Dermis blood vessel endothelial cell (primary cell): ENCODE measurements at regions not wholly inside any gene's neighbourhood (a gene's known extent, or its start where the extent isn't known, plus 50 kb on each side); places are given as distances from the start of the nearest gene placed in this dataset.
"Not testable (repeated sequence)": the region's sequence is repeated elsewhere in the genome, so short reads cannot be mapped to it uniquely, and the experiment has no call there.

Experiments used
- DNase-seq: peaks from one replicate; pipeline ENCODE4 v3.0.0; 2010

GRCh38 chr5:2001300-2001699 lies 118.6 kb upstream of the IRX4 start:
- no peak for DNase-seq

DNA sequence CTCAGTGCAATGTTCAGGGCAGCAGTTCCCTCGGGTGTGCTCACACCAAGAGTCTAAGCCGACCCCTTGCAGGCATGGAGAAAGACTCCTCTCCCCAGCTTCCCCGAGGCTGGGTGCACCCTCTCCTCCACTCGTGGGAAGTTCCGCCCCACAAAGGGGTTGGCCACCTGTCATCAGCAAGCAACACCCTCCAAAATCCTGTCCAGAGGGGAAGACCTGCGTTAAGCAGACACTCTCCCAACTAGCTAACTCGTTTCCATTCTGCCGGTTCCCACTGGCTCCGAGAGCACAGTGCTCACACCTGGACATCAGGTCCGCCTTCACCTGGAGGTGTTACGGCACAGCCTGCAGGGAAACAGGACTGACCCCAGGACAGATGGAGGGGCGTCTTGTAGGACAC lies 117.9 kb upstream of the IRX4 start:
- no peak for DNase-seq

DNA sequence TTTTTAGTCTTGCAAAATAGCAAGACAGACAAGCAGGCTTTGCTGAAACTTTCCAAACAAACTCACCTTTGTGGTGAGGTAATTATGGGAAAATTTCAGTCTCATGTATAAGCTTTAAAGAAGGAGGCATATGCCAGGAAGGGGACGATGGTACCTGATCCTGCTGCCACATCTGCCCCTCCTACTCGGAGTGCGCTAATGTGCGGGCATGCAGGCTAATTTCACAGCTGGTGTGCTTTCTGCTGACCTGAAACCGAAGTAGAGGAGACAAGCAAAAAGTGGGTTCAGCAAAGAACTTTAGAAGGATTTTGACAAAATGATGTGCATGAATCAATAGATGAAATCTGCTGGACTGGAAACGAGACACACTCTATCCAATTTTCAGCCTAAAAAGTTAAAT lies 117.1 kb upstream of the IRX4 start:
- no peak for DNase-seq

DNA sequence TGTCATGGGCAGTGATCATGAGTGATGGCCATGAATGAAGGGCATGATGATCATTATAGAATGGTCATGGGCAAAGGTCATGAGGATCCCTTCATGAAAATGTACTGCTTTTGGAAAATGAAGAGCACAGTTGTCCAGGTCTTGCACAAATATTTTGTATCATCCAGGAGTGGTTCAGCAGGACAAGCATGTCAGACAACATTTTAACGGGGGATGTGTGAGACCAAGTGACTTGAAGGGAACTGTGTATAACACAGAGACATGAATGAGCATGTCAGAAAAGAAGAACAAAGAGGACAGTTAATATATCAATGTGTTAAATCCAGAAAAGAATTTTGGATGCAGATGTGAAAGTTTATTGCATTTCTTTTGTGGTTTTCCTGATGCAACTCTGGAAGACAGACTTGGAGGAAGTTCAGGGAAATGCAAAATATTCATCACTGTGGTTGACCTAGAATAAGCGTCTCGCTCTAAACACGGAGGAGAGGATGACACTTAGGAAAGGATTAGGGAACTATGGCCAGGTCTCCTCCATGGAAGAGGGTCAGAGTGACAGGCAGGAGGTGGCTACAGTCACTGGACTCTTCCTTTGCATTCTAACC lies 116.1 kb upstream of the IRX4 start:
- DNase-seq, result no peak

DNA sequence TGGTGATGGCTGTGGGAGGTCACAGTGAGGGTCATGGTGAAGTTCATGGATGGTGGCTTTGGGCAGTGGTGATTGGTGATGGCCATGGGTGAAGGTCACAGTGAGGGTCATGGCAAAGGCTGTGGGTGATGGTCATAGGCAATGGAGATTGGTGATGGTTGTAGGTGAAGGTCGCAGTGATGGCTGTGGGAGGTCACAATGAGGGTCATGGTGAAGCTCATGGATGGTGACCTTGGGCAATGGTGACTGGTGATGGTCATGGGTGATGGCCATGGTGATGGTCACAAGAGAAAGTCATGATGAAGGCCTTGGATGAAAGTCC lies 115.6 kb upstream of the IRX4 start:
- no peak for DNase-seq

DNA sequence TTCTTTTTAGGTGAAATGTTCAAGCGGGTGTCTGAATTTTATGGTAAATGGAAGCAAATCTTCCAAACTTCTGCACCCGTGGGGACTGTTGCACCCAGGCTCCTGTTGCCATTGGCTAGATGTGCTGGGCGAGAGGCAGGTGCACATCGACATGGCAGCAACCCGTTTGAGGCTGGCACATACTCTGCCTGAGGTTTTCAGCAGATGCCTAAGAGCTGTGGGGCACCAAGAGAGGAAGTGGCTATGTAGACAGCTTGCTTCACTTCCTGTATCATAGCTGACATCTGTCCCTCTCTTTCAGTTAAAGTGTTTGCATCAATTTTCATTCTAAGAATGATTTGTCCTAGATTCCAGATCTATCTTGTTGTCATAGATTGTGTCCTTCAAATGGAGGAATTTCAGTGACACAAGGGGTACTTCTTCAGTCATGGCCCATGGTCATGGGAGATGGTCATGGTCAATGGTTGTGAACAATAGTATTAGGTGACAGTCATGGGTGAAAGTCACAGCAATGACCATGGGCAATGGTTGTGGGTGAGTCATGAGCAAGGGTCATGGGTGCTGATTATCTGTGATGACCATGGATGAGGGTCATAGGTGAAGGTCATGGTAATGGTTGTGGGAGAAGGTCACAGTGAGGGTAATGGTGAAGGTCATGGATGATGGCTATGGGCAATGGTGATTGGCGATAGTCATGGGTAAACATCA lies 115.1 kb upstream of the IRX4 start:
- no peak for DNase-seq

DNA sequence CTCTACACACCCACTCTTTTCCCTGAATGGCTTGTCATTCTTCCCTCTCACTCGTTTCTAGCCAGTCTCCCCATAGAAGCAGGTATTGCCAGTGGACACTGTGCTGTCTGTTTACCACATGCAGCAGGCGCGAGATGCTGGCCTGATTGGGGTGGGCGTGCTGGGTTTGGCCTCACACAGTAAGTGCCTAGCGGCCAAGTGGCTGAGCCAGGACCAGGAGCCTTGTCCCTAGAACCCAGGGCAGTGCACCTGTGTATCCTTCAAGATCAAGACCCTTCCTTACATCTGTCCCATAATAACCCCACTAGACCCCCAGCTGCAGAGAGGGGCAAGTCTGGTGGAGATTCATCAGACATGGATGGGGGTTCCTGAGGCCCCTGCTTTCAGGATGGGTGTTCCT lies 112.8 kb upstream of the IRX4 start:
- DNase-seq, result no peak

- no peak for DNase-seq
These were observed 104.7 kb upstream of the IRX4 start for GRCh38 chr5:1987471-1987870.

- no peak for DNase-seq
These were observed 103.1 kb upstream of the IRX4 start for GRCh38 chr5:1985781-1986180.

GRCh38 chr5:1983919-1984695 lies 101.4 kb upstream of the IRX4 start:
- DNase-seq, result no peak

GRCh38 chr5:1983401-1983800 lies 100.7 kb upstream of the IRX4 start:
- no peak for DNase-seq

- not testable (repeated sequence) for DNase-seq
These were observed 99.8 kb upstream of the IRX4 start for GRCh38 chr5:1982561-1982960.

- no peak for DNase-seq
These were observed 93.4 kb upstream of the IRX4 start for GRCh38 chr5:1975898-1976765.

DNA sequence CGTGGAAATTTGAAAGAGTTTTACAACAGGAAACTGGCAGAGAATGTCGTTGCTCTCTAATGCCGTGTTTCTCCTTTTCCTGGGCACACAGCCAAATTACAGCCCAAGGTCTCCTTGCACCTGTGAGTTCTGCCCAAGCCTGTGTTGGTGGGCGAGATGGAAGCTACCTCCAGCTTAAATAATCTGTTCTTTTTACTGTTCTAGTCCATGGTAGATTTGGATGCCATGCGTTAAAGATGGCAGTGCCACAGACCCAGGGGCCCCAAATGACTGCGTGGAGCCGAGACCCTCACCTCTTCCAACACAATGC lies 92.6 kb upstream of the IRX4 start:
- DNase-seq, result no peak

- DNase-seq, result no peak
These were observed 92.0 kb upstream of the IRX4 start for GRCh38 chr5:1974501-1975405.

- DNase-seq, result no peak
These were observed 91.4 kb upstream of the IRX4 start for GRCh38 chr5:1974081-1974480.

GRCh38 chr5:1973391-1974013 lies 90.8 kb upstream of the IRX4 start:
- DNase-seq, result no peak

- no peak for DNase-seq
These were observed 89.2 kb upstream of the IRX4 start for GRCh38 chr5:1971944-1972343.

- DNase-seq, result no peak
These were observed 85.0 kb upstream of the IRX4 start for GRCh38 chr5:1967736-1968135.

GRCh38 chr5:1966461-1966860 lies 83.7 kb upstream of the IRX4 start:
- DNase-seq, result no peak

- no peak for DNase-seq
These were observed 83.2 kb upstream of the IRX4 start for GRCh38 chr5:1965925-1966324.

DNA sequence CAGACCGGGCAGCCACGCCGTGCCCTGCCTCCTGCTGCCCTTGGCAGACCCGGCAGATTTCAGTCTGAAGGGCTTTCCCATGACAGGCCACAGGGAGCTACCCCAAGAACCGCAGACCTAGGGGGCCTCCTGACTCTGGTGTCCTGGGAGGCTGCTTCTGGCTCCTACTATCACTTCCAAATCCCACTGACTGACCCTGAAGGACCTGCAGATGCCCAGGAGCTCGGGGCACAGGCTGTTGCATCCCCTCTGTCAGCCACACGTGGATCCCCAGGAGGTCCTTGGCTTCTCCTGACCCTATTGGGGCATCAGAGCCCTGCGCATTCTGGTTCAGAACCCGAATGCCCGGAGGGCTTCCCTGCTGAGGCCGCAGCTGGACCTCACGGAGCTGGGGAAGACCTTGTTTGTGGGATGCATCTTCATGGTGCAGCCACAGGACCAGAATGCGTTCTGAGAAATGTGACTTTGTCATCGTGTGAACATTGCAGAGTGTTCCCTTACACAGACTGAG lies 81.3 kb upstream of the IRX4 start:
- no peak for DNase-seq
